Loucy (cell line): ENCODE measurements at regions not wholly inside any gene's neighbourhood (a gene's known extent, or its start where the extent isn't known, plus 50 kb on each side); places are given as distances from the start of the nearest gene placed in this dataset.

Experiments
- H2AFZ ChIP-seq: fragments of 200-600 bp; sonication (generic); 2 replicates; pipeline ENCODE4 v1.6.0; 2016; ENCODE audit warnings: antibody characterized with exemption, mild to moderate bottlenecking, low read length, moderate library complexity
- H3F3A ChIP-seq: fragments of 200-600 bp; 2 replicates; pipeline ENCODE4 v1.6.0; 2016; ENCODE audit warnings: antibody characterized with exemption, low read depth, mild to moderate bottlenecking
- H3K27me3 ChIP-seq: fragments of 200-600 bp; sonication (generic); 2 replicates; pipeline ENCODE4 v1.6.1; 2014; ENCODE audit warnings: low read length, mild to moderate bottlenecking; ENCODE audit not compliant: insufficient read depth, poor library complexity, severe bottlenecking
- H3K36me3 ChIP-seq: fragments of 200-600 bp; sonication (generic); 2 replicates; pipeline ENCODE4 v1.6.1; 2016; ENCODE audit warnings: low read length; ENCODE audit not compliant: insufficient read depth
- H3K4me1 ChIP-seq: fragments of 200-600 bp; sonication (generic); 2 replicates; pipeline ENCODE4 v1.5.1; 2014; ENCODE audit warnings: low read length, mild to moderate bottlenecking; ENCODE audit not compliant: insufficient read depth, poor library complexity, severe bottlenecking
- H3K4me2 ChIP-seq: fragments of 200-600 bp; sonication (generic); 2 replicates; pipeline ENCODE4 v1.6.0; 2014; ENCODE audit warnings: antibody characterized with exemption, low read length, low read depth, mild to moderate bottlenecking; ENCODE audit not compliant: poor library complexity, severe bottlenecking
- H3K4me3 ChIP-seq: fragments of 200-600 bp; sonication (generic); 2 replicates; pipeline ENCODE4 v1.5.1; 2014; ENCODE audit warnings: low read length, mild to moderate bottlenecking, mixed read lengths; ENCODE audit not compliant: poor library complexity, severe bottlenecking
- H3K79me2 ChIP-seq: fragments of 200-600 bp; sonication (generic); 2 replicates; pipeline ENCODE4 v1.6.1; 2014; ENCODE audit warnings: low read length; ENCODE audit not compliant: insufficient read depth
- H3K9ac ChIP-seq: fragments of 200-600 bp; sonication (generic); 2 replicates; pipeline ENCODE4 v1.6.0; 2014; ENCODE audit warnings: mild to moderate bottlenecking, low read depth, low read length, moderate library complexity; ENCODE audit not compliant: poor library complexity, severe bottlenecking
- H3K9me2 ChIP-seq: fragments of 200-600 bp; sonication (generic); replicated peaks from 2 replicates; pipeline ENCODE4 v1.6.1; 2016; ENCODE audit warnings: low read depth, low read length, mixed read lengths
- H3K9me3 ChIP-seq: fragments of 200-600 bp; sonication (generic); 2 replicates; pipeline ENCODE4 v1.6.1; 2014; ENCODE audit warnings: mild to moderate bottlenecking, antibody characterized with exemption, low read length, low read depth; ENCODE audit not compliant: insufficient read depth
- H4K20me1 ChIP-seq: fragments of 200-600 bp; sonication (generic); 2 replicates; pipeline ENCODE4 v1.6.0; 2014; ENCODE audit warnings: antibody characterized with exemption, low read length, mild to moderate bottlenecking; ENCODE audit not compliant: insufficient read depth, poor library complexity, severe bottlenecking
- EZH2phosphoT487 ChIP-seq: fragments of 200-600 bp; IDR thresholded peaks from 2 replicates; pipeline ENCODE4 v1.6.1; 2018; ENCODE audit warnings: antibody characterized with exemption, mild to moderate bottlenecking, moderate library complexity, borderline replicate concordance
- TF ChIP-seq, protein P1 (sequence below): fragments of 200-600 bp; sonication (generic); conservative IDR thresholded peaks from 2 replicates; pipeline ENCODE4 v1.5.1; 2014; ENCODE audit warnings: mild to moderate bottlenecking, antibody characterized with exemption, low read length

GRCh38 chr20:17795501-17796071 is 95.8 kb downstream of the BANF2 start:
- no peaks in the 10 kb centered on the region for H3K4me1 ChIP-seq
- H3K4me2 ChIP-seq, result no peak overlapping the region

DNA sequence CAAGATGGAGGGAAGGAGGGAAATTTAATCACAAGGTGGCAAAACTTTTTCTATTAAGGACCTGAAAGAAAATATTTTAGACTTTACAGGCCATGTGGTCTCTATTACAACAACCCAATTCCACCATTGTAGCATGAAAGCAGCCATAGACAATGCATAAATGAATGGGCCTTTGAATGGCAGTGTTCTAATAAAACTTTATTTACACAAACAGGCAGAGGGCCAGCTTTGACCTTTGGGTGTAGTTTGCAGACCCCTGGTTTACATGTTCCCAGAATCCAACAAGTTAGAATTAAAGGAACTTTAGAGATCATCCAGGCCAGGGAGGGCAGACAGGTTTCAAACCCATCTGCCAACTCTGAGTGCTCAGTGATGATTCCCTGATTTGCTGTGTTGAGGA is 95.2 kb downstream of the BANF2 start:
- Histone ChIP-seq H3K79me2 (no peaks in the 10 kb centered on the region), H2AFZ (no peak overlapping the region), H3K9me3 (no peaks in the 10 kb centered on the region), H3K4me1 (no peaks in the 10 kb centered on the region), H3K9ac (no peak overlapping the region), H3F3A (no peaks in the 10 kb centered on the region), H3K4me2 (no peak overlapping the region), H3K4me3 (no peak overlapping the region), H3K27me3 (no peaks in the 10 kb centered on the region), H3K9me2 (no peaks in the 10 kb centered on the region), H4K20me1 (no peaks in the 10 kb centered on the region), H3K36me3 (no peaks in the 10 kb centered on the region)
- TF ChIP-seq EZH2phosphoT487, result no peak
- TF ChIP-seq, protein P1, sequence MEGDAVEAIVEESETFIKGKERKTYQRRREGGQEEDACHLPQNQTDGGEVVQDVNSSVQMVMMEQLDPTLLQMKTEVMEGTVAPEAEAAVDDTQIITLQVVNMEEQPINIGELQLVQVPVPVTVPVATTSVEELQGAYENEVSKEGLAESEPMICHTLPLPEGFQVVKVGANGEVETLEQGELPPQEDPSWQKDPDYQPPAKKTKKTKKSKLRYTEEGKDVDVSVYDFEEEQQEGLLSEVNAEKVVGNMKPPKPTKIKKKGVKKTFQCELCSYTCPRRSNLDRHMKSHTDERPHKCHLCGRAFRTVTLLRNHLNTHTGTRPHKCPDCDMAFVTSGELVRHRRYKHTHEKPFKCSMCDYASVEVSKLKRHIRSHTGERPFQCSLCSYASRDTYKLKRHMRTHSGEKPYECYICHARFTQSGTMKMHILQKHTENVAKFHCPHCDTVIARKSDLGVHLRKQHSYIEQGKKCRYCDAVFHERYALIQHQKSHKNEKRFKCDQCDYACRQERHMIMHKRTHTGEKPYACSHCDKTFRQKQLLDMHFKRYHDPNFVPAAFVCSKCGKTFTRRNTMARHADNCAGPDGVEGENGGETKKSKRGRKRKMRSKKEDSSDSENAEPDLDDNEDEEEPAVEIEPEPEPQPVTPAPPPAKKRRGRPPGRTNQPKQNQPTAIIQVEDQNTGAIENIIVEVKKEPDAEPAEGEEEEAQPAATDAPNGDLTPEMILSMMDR, result no peak

More at GRCh38 chr20:17795501-17796071, 95.8 kb downstream of the BANF2 start:
- H4K20me1 ChIP-seq, result no peaks in the 10 kb centered on the region
- no peaks in the 10 kb centered on the region for H3K27me3 ChIP-seq
- H3K79me2 ChIP-seq, result no peaks in the 10 kb centered on the region
- H3K9me3 ChIP-seq, result no peaks in the 10 kb centered on the region
- TF ChIP-seq EZH2phosphoT487, result no peak
- TF ChIP-seq, protein P1, result no peak
- no peak overlapping the region for H2AFZ ChIP-seq
- no peak overlapping the region for H3K9ac ChIP-seq
- no peak overlapping the region for H3K4me3 ChIP-seq
- H3K9me2 ChIP-seq, result no peaks in the 10 kb centered on the region
- no peaks in the 10 kb centered on the region for H3K36me3 ChIP-seq
- H3F3A ChIP-seq, result no peaks in the 10 kb centered on the region

GRCh38 chr20:17794400-17794799 is 94.6 kb downstream of the BANF2 start:
- Histone ChIP-seq H3F3A (no peaks in the 10 kb centered on the region), H3K36me3 (no peaks in the 10 kb centered on the region), H3K27me3 (no peaks in the 10 kb centered on the region), H4K20me1 (no peaks in the 10 kb centered on the region), H3K4me1 (no peaks in the 10 kb centered on the region), H3K4me2 (no peak overlapping the region), H3K9ac (no peak overlapping the region), H3K9me3 (no peaks in the 10 kb centered on the region), H3K79me2 (no peaks in the 10 kb centered on the region), H2AFZ (no peak overlapping the region), H3K4me3 (no peak overlapping the region), H3K9me2 (no peaks in the 10 kb centered on the region)
- TF ChIP-seq EZH2phosphoT487, result no peak
- TF ChIP-seq, protein P1, result no peak
